H1 (cell line): ENCODE measurements at regions not wholly inside any gene's neighbourhood (a gene's known extent, or its start where the extent isn't known, plus 50 kb on each side); places are given as distances from the start of the nearest gene placed in this dataset.

Source experiments
- BCL11A ChIP-seq, 2 experiments: IDR thresholded peaks; one replicate each; pipeline ENCODE4 v1.6.1; 2011; ENCODE audit warnings: low read depth in 2 of 2, low read length in 2 of 2, mild to moderate bottlenecking in 2 of 2
- CTCF ChIP-seq, 3 experiments: IDR thresholded peaks; 1 replicate in 2 of 3; 2 replicates in 1 of 3; pipeline versions ENCODE4 v1.5.1 to v1.6.1; 2011; ENCODE audit warnings: low read length in 3 of 3, mild to moderate bottlenecking in 3 of 3, inconsistent platforms in 2 of 3, low read depth in 1 of 3, moderate library complexity in 1 of 3; ENCODE audit not compliant: insufficient read depth in 1 of 3; ENCODE audit errors: control extremely low read depth in 1 of 3
- EP300 ChIP-seq, 2 experiments: IDR thresholded peaks; 1 replicate in 1 of 2; 2 replicates in 1 of 2; pipeline ENCODE4 v1.6.1; 2011 to 2012; ENCODE audit warnings: low read depth in 2 of 2, low read length in 2 of 2, mild to moderate bottlenecking in 2 of 2, borderline replicate concordance in 1 of 2, inconsistent platforms in 1 of 2, moderate library complexity in 1 of 2
- EZH2 ChIP-seq: fragments of 200-600 bp; sonication (generic); IDR thresholded peaks from 2 replicates; pipeline ENCODE4 v1.7.1; 2012; ENCODE audit warnings: low read depth, mild to moderate bottlenecking, moderate library complexity, low read length, inconsistent platforms; ENCODE audit not compliant: severe bottlenecking
- POLR2A ChIP-seq, 2 experiments: IDR thresholded peaks; 1 replicate in 1 of 2; 2 replicates in 1 of 2; pipeline ENCODE4 v1.6.1; 2011; ENCODE audit warnings: low read depth in 2 of 2, low read length in 2 of 2, mild to moderate bottlenecking in 2 of 2; ENCODE audit errors: control extremely low read depth in 1 of 2
- POLR2AphosphoS5 ChIP-seq: IDR thresholded peaks from 2 replicates; pipeline ENCODE4 v1.6.1; 2011; ENCODE audit warnings: low read depth, low read length
- SIN3A ChIP-seq, 2 experiments: IDR thresholded peaks in 1 of 2; conservative IDR thresholded peaks in 1 of 2; 2 replicates each; pipeline ENCODE4 v1.6.1; 2011 to 2012; ENCODE audit warnings: low read length in 2 of 2, improper control_type of control experiment in 1 of 2, low read depth in 1 of 2, mild to moderate bottlenecking in 1 of 2

GRCh38 chrX:131709553-131709952 lies 165.7 kb downstream of the OR13H1 start:
- TF ChIP-seq SIN3A (conservative IDR thresholded peaks at IDR 0.05 in 1 of 2, IDR thresholded peaks at IDR 0.05 in 1 of 2; ENCODE audit: low read depth in 1 of 2, low read length in 2 of 2) (no peak), CTCF (IDR thresholded peaks at IDR 0.05; ENCODE audit: control extremely low read depth in 1 of 3, insufficient read depth in 1 of 3, low read depth in 1 of 3, low read length in 3 of 3) (no peak), EZH2 (no peak), POLR2A (IDR thresholded peaks at IDR 0.05; ENCODE audit: control extremely low read depth in 1 of 2, low read depth in 2 of 2, low read length in 2 of 2) (no peak), POLR2AphosphoS5 (no peak), BCL11A (IDR thresholded peaks at IDR 0.05; ENCODE audit: low read depth in 2 of 2, low read length in 2 of 2) (no peak), EP300 (IDR thresholded peaks at IDR 0.05; ENCODE audit: borderline replicate concordance in 1 of 2, low read depth in 2 of 2, low read length in 2 of 2) (no peak)
